Epithelial cell of proximal tubule (primary cell): ENCODE measurements at regions not wholly inside any gene's neighbourhood (a gene's known extent, or its start where the extent isn't known, plus 50 kb on each side); places are given as distances from the start of the nearest gene placed in this dataset.

Source experiments
- DNase-seq: peaks from one replicate; pipeline ENCODE4 v3.0.0-alpha.2; 2011; ENCODE audit warnings: low read depth
- H3K4me3 ChIP-seq: 2 replicates; pipeline ENCODE4 v1.5.1; 2011; ENCODE audit warnings: low read depth, mild to moderate bottlenecking, low read length
- CTCF ChIP-seq: conservative IDR thresholded peaks from 2 replicates; pipeline ENCODE4 v1.5.1; 2012; ENCODE audit warnings: low read depth, mild to moderate bottlenecking, low read length

GRCh38 chr22:26986884-26987283, 329.5 kb downstream of the MIAT start:
- DNase-seq, result no peak
- H3K4me3 ChIP-seq, result no peak overlapping the region
- no peak for TF ChIP-seq CTCF

GRCh38 chr22:26990503-26991189, 333.3 kb downstream of the MIAT start:
- no peak for TF ChIP-seq CTCF
- DNase-seq, result no peak
- no peak overlapping the region for H3K4me3 ChIP-seq

GRCh38 chr22:26992556-26992955, 335.2 kb downstream of the MIAT start:
- no peak overlapping the region for H3K4me3 ChIP-seq
- no peak for TF ChIP-seq CTCF
- no peak for DNase-seq

GRCh38 chr22:26993886-26994285, 336.5 kb downstream of the MIAT start:
- DNase-seq, result no peak
- H3K4me3 ChIP-seq, result no peak overlapping the region
- no peak for TF ChIP-seq CTCF

- H3K4me3 ChIP-seq, result no peak overlapping the region
- no peak for DNase-seq
- TF ChIP-seq CTCF, result no peak
These were observed 337.4 kb downstream of the MIAT start for GRCh38 chr22:26994801-26995200.

GRCh38 chr22:26995235-26995634, 337.8 kb downstream of the MIAT start:
- TF ChIP-seq CTCF, result no peak

GRCh38 chr22:26996154-26996553, 338.8 kb downstream of the MIAT start:
- no peak for DNase-seq
- H3K4me3 ChIP-seq, result no peak overlapping the region
- TF ChIP-seq CTCF, result no peak

More at GRCh38 chr22:26995235-26995634, 337.8 kb downstream of the MIAT start:
- DNase-seq, result no peak
- no peak overlapping the region for H3K4me3 ChIP-seq
